ENCODE measurements at regions not wholly inside any gene's neighbourhood (a gene's known extent, or its start where the extent isn't known, plus 50 kb on each side); places are given as distances from the start of the nearest gene placed in this dataset.

- no peak for TF ChIP-seq POLR2AphosphoS5 (IDR thresholded peaks at IDR 0.05)
- no peak for TF ChIP-seq POLR2A (IDR thresholded peaks at IDR 0.05)
- no peak for TF ChIP-seq CTCF (IDR thresholded peaks at IDR 0.05)
These were observed 60.3 kb upstream of the BCL2L14 start for GRCh38 chr12:12010277-12011039.
